Islet of Langerhans (tissue), 1 donor: ENCODE measurements at regions not wholly inside any gene's neighbourhood (a gene's known extent, or its start where the extent isn't known, plus 50 kb on each side); places are given as distances from the start of the nearest gene placed in this dataset.
"Not testable (repeated sequence)": the region's sequence is repeated elsewhere in the genome, so short reads cannot be mapped to it uniquely, and the experiment has no call there.

Experiments used
- FAIRE-seq: peaks from one replicate; lab custom pipeline; 2011; peaks lifted over from hg19 to GRCh38; lab: Jason Lieb, UNC

DNA sequence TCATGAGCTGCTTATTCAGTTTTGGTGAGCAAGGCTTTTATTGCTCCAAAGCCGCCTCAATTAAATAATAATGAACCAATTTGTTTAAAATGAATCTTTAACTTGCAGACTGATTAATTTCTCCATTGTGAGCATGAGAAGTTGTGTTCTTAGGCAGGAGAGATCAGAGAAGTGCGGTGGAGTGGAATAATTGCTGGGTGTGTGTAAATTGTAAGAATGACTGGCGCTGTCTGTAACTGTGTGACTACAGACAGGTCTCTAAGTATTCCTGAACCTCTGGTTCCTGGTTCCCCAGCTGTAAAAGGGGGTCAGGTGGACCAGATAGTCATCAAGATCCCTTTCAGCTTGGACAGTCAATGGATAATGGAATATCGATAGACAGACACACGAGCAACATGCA is 98.0 kb upstream of the EFEMP1 start:
- FAIRE-seq: no peak

DNA sequence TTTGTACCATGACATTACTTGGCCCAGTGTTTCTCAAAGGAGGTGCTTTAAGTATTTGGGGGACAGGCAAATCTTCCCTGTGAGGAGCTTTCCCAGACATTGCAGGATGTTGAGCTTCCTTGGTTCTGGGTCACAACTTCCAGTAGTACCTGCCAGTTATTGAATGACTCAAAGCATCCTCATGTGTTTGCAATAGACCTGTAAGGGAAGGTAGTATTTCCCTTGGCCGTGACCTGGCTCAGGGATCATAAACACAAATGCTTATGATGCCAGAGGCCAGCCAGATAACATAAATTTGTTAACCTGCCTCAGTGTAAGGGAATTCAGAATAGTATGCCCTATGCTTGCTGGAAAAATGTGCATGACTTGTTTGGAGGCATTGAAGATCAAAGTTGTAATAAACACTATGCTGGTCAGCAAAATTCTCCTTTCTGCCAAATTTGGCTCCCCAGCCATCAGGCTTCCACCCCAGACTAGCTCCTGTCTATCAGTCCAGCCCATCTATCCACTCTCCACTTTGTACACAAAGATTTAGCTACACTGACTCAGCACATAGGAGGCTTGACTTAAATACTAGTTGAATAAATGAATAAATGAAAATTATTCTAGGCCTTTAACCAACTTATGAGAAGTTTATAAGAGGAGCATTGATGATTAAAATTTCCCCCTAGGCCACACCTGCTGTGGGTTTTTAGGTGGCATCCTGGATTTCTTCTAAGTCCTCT is 102.0 kb upstream of the EFEMP1 start:
- FAIRE-seq: no peak

DNA sequence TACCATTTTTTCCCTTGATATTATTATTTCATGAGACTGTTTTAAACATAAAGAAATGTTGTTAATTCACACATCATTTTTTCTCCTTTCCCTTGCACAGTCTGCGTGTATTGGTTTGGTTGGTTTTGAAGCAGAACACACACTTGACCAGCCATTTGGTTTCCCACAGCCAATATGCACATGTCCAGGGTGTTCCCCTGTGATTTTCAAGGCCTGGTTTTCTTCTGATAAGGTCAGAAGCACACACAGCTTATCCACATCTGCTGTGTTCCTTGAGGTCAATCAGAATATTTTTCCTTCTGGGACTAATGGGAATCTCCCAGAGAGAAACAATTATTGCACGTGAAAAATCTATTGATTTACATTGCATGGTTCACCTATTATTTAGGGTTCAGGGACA is 103.2 kb upstream of the EFEMP1 start:
- no peak for FAIRE-seq

DNA sequence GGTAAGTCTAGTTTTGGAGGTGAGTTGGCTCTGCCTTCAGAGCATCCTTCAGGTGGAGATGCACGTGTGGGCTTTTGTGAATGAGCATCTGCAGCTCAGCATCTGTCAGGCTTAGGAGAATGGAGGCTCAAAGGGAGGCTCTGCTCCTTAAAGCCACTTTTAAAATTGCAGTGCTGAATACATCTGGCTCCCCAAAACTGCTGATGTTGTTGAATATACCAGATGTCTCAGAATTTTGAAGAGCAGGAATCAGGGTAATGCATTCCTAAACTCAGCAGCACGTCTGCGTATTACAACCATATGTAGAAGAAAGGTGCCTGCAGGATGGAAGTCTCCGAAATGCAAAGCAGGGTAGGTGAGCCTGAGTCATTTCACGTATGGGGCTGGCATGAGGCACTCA is 106.5 kb upstream of the EFEMP1 start:
- no peak for FAIRE-seq

DNA sequence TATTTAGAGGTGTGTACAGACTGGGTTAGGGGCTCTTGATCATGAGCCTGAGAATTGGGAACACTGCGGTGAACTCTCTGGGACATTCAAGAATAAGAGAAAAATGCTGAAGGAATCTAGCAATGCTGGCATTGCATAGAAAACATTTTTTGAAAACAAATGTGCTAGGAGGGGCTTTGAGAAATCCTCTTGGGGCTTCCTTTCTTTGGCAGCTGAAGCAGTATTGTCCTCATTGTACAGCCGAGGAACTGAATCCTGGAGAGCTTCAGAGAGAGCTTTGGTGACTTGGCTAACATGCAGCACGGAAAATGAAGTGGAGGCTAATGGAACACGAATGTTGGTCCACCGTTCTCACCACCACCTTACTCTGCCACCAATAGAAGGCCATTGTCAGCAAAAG is 107.3 kb upstream of the EFEMP1 start:
- FAIRE-seq: no peak

DNA sequence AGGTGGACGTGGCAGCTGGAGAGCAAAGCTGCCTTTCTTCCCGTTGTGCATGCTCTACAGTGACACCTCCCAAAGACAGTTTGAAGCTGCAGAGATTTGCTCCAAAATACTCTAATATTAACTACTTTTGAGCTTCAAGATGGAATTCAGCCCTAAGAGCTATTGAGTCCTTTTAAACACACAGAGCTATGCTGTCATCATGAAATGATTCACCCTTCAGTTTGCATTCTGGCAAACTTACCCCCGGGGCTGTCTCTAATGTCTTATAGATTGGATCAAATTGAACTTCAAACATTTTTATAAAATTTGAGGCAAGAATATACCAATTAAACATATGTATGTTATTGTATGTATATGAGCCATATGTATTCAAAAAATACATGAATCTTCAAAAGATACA is 110.7 kb upstream of the EFEMP1 start:
- FAIRE-seq: no peak

DNA sequence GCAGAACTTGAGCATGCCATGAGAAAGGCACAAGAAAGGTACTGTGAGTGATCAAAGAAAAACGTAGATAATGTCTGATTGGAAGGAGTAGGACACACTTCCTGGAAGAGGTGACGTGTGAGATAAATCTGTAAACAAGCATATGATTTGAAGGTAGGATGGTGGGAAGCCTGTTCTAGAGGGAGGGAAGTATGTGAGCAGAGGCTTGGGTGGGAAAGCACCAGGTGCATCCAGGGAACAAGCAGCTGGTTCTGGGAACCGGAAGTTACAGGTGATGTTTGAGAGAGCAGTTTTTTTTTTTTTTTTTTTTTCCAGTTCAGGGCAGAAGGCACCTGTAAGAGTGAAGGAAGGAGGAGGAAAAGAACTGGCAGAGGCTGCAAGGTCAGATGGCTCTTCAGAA is 116.6 kb upstream of the EFEMP1 start:
- FAIRE-seq: no peak

DNA sequence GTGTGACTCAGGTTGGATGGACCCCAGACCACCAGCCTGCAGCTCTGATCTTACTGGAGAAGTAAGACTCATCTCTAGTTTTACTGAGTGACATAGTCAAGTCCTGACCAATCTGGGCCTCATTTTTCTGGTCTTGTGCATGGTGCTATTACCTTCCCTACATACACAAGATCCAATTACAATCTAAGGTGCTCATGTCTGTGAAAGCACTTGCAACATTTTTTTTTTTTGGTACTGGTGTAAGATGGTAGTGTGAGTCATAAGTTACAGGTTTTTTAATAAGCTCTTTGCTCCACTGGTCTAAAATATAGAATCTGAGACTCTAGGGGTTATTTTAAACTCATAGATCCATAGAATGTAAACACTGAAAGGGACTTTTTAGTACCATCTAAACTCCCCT is 117.3 kb upstream of the EFEMP1 start:
- no peak for FAIRE-seq

DNA sequence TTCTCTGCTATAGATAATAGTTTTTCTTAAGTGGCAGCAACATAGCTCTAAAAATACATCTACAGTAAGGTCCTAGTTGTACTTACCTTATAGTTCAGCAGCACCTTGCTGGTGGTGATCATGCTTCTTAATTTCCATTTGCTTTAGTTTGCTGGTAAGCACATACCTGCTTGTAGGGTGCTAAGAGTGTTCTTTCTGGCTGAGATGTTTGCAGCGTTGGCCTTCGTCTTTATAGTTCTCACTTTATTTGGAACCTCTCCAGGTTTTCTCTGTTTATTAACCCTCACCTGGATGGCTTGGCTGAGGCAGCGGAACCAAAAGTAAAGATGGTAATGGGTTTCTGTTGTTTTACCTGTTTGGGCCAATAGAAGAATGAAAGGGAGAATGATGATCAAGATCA is 123.6 kb upstream of the EFEMP1 start:
- FAIRE-seq: no peak

DNA sequence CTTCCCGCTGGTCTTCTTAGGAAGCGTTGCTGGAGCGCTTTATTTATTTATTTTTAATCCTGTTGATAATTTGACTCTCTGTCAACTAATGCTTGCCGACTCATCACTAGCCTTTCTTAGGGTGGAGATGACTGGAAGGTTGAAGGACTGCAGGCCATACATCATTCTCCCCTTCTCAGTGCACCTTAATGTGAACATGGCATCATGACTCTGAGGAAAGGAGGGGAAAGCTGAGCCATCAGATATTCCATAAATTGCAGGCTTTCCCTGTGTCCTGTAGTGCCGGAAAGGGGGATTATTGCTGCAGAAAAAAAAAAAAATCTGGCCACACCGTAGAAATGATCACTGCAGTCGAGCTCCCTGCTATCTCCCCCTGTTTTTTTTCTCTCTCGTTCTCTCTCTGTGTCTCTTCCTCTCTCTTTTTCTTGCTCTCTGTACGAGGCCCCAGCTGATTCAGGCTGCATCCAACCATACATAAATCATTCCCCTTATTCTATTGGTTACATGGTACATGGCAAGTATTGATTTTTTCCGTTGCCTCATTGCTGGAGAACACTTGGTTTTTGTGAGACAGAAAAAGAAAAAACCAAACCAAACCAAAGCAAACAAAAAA is 125.8 kb upstream of the EFEMP1 start:
- no peak for FAIRE-seq

DNA sequence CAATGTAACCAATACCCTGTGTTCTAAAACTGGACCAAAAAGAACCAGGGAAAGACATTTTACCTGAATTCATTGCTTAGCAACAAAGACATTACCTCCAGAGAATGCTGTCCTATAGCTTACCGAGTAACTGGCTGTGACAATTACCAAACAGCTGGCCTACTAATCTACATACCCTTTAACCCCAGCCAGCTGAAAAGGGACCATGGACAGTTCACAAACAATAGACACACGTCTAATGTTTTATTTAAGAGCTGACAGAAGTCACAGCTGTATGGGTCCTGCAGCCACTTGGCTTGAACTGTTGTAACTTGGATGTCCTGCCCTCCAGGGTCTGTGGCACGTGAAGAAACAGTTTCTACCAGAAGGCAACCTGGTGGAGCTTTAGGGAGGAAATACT is 130.1 kb upstream of the EFEMP1 start:
- no peak for FAIRE-seq

DNA sequence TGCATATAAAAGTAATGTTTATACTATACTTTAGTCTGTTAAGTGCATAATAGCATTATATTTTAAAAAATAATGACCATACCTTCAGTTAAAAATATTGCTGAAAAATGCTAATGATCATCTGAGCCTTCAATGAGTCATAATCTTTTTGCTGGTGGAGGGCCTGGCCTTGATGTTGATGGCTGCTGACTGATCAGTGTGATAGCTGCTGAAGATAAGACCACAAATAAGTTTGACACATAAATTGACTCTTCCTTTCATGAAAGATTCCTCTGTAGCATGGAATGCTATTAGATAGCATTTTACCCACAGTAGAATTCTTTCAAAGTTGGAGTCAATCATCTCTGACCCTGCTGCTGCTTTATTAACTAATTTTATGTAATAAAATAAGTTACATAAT is 128.4 kb upstream of the CCDC85A start:
- no peak for FAIRE-seq

DNA sequence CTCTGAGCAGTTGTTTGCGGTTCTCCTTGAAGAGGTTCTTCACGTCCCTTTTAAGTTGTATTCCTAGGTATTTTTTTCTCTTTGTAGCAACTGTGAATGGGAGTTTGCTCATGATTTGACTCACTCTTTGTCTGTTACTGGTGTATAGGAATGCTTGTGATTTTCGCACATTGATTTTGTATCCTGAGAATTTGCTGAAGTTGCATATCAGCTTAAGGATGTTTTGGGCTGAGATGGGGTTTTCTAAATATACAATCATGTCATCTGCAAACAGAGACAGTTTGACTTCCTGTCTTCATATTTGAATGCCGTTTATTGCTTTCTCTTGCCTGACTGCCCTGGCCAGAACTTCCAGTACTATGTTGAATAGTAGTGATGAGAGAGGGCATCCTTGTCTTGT is 122.5 kb upstream of the CCDC85A start:
- FAIRE-seq: not testable (repeated sequence)

DNA sequence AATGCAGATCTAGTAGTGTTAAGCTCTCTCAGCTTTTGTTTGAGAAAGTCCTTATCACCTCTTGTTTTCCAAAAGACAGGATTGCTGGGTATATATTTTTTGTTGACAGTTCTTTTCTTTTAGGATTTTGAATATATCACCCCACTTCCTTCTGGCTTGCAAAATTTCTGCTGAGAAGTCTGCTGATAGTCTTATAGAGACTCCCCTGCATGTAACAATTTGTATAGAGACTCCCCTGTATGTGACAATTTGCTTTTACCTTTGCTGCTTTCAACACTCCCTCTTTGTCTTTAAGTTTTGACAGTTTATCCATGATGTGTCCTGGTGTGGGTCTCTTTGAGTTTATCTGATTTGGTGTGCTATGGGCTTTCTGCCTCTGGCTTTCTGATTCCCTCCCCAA is 115.0 kb upstream of the CCDC85A start:
- FAIRE-seq: no peak

DNA sequence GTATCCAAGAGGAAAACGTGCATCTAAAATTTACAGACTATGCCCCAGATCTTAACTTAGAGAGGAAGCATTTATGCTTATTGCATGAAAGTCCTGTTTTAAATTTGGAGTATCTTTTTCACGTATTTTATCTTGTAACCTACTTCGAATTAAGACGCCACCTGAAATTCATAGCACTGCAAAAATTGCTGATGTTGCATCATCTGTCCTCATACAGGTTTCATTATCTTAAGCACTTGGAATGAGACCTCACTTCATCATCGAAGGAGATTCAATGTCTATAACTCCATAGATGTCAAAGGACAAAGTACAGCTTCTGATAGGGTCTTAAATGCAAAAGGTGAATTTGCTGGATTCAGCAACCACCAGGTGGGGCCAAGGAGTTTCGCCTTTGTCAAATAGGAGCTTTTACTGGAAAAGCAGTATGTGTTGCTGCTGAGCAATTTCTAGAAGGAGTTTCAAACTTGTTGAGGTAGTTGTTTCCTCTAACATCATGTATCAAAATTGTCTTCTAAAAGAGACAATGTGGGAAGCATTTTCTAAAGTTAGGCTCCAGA is 106.4 kb upstream of the CCDC85A start:
- FAIRE-seq: no peak

DNA sequence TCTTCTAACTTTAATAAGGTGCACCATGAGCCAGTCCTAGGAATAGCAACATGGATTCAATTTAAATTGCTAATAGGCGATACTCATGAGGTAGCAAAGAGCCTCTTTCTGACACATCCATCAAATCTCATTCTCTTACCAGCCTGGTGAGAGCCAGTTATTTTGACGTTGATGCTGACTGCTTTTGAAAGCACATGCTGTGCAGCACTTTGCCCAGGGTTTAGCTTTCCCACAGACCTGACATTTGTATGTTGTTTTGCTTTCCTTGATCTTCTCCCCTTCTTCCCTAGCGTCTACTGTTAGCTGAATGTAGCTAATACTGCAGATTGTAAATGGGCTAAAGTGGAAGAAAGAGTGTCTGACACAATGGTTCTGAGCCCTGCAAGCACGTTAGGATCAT is 101.1 kb upstream of the CCDC85A start:
- no peak for FAIRE-seq

DNA sequence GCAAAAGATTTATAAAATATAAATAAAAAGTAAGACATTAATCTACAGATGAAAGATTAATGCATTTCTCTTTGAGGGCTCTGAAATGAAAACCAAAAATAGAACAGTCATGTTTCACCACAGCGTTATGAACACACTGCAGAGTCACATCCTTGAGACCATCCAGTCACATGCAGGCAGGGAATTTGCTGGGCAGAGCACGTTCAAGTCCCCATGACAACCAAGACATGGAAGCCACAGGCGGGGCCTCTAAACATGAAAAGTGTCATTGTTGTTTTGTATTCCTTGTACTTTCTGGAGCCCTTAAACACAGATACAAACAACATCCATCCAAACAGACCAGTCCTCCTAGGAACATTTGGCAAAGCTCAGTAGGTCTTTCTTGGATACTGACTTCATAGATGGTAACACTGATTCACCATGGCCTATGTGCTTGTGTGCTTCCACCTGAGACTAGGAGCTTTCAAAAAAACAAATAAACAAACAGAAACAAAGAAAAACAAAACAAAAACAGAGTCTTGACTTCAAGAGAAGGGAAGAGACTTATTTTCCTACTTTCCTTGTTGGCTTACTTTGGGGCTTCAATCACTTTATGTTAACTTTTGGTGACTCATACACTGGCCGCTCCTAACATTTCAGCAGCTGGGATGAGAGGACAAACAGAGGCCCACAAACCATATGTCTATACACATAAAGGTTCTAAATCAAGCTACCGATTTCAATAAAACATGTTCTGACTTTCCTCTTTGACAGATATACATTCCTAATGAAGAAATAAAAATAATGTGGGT is 99.5 kb upstream of the CCDC85A start:
- no peak for FAIRE-seq

DNA sequence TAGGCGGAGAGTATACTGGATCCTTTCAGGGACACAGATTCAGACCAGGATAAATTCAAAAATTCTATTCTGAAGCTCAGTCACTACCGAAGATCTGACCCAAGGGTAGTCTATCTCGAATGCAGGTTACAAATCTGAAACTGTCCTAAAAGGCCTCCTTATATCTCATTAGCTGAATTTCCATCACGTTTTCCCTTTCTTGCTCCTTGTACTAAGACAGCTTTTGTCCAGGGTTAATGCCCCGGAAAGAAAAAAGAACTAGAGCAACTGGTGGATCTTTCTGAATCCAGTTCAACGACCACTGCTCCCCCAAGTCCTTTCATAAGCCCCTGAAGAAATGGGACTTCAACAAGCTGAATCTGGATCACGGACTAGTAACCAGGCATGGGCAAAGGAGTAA is 97.5 kb upstream of the CCDC85A start:
- FAIRE-seq: no peak

DNA sequence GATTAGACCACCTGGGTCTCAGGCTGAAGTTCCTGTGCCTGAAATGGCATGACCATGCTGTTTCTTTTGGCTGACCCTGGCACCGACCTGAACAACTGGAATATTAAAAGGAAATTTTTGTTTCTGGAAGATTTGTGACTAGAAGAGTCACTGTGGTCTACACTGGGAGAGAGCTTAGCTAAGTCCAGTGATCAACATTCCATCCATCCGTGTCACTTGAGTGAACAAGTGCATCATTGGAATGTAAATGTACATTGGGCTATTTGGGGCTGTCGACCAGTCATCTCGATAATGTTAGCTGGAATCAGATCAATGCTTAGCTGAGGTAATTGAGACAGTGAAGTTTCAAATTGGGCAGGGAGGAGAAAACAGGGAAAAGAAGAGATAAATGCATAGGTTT is 95.4 kb upstream of the CCDC85A start:
- FAIRE-seq: no peak

DNA sequence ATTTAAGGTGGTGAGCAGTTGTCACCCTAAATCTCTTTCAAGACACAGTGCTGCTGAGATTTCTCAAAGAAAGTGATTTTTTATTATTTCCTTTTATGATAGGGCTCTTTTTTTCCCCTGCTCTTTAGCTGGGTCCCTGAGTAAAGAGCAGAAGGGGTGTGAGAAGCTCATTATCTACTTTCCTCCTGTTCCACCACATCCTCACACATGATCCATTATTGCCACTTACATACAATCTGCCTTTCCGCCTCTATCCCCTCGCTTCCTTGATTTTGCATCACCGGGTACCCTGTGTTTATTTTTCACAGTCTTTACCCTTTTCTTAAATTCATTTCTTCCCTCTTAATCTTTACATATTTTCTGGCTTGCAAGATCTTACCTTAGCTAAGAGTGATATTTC is 93.9 kb upstream of the CCDC85A start:
- no peak for FAIRE-seq

DNA sequence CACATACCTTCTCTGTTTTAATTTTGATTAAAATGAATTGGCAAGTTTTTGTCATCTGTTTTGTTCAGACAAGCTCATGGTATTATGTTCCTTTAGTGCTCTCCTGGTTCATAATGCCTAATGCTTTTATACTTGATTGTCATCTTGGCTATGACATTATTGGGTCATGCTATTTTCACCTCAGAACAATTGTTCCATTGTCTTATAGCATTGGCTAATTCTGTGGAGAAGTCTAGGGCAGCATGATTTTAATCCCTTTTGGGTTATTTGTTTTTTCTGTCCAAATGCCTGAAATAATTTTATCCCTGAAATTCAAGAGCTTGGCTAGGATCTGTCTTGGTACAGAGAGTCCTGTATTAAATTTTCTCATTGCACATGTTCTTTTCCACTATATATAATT is 83.8 kb upstream of the CCDC85A start:
- FAIRE-seq: no peak

DNA sequence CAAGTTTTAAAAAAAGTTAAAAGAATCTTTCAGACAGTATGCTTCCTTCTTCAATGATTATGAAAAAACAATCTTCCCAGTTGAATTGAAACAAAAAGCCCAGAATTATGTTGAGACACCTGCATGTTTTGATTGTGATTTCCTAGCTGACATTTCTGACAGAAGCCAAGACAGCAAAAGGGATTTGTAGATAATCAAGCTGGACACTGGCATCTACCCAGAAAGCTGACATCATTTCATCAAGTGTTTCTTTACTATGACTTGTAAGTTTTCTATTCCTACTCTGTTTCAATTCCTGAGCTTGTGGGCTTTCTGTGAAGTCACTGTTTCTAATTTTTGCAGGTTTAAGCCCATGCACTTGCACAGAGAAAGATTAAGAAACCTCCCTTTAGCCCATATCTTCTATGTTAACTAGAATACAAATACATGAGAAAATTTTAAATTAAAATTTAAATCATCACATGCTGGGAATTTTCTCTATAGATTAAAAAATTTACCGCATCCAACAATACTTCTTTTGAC is 82.9 kb upstream of the CCDC85A start:
- FAIRE-seq: no peak

DNA sequence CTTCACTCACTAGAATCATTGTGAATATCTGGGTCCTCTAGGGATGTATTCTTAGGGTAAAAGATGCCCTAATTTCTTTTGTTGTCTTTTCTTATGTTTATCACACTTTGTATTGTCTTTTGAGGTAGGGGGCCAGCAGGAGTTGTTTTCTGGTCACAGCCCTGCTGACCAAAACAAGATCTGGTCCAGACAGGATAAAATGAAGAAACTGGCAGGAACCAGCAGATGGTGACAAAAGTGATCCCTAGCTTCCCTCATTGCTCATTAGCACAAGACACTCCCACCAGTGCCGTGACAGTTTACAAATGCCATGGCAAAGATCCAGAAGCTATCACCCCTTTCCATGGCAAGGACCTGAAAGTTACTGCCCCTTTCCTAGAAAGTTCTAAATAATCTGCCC is 81.7 kb upstream of the CCDC85A start:
- no peak for FAIRE-seq
